HFFc6 (cell line): ENCODE measurements at regions not wholly inside any gene's neighbourhood (a gene's known extent, or its start where the extent isn't known, plus 50 kb on each side); places are given as distances from the start of the nearest gene placed in this dataset.

ENCODE experiments used
- DNase-seq: peaks from one replicate; pipeline ENCODE4 v3.0.0-alpha.2; 2018
- H3K27ac Mint-ChIP-seq: 2 replicates; pipeline ENCODE4 v1.8.0; 2020; ENCODE audit warnings: mild to moderate bottlenecking, mixed read lengths
- H3K27me3 Mint-ChIP-seq: 2 replicates; pipeline ENCODE4 v1.8.0; 2021; ENCODE audit warnings: mild to moderate bottlenecking, moderate library complexity, mixed read lengths; ENCODE audit not compliant: insufficient read depth
- H3K36me3 Mint-ChIP-seq: 2 replicates; pipeline ENCODE4 v1.8.0; 2021; ENCODE audit warnings: low read depth, mixed read lengths
- H3K4me1 Mint-ChIP-seq: 2 replicates; pipeline ENCODE4 v1.8.0; 2020; ENCODE audit warnings: low read depth, mixed read lengths
- H3K4me3 Mint-ChIP-seq: 2 replicates; pipeline ENCODE4 v1.8.0; 2020; ENCODE audit warnings: mild to moderate bottlenecking, moderate library complexity, mixed read lengths
- H3K9me3 Mint-ChIP-seq: 2 replicates; pipeline ENCODE4 v1.8.0; 2020; ENCODE audit warnings: mild to moderate bottlenecking, mixed read lengths
- TF ChIP-seq, protein P1 (sequence below): fragments of 200-600 bp; sonication (generic); IDR thresholded peaks from 2 replicates; pipeline ENCODE4 v1.5.0; 2021; ENCODE audit warnings: antibody characterized with exemption, mild to moderate bottlenecking

DNA sequence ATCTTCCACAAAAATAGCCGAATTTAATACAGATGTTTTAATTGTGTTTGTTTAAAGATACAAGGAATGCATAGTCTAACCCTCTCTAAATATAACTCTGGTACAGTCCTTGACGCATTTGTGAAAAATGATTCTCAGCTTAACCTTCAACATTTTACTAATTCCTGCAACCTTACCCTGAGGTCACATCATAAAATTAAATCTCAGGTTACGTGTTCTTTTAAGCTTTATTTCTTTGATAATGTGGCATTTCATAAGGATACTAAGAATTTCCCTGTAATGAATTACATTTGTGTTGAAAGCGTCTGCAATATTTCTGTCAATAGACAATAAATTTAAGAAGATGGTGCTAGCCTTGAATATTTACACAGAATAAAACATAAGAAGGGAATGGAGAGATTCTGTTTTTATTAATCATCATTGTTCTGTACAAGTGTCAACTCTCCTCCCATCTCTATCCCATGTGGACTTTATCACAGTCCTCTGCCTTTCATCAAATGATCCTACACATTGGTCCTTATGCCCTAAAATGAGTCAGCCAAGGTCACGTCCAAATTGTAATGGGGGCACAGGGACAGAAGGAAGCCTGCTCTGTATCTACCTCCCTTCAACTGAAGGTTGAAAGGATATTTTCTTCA lies 769.3 kb upstream of the FLRT2 start:
- no peaks in the 10 kb centered on the region for H3K36me3 Mint-ChIP-seq
- TF ChIP-seq, protein P1, sequence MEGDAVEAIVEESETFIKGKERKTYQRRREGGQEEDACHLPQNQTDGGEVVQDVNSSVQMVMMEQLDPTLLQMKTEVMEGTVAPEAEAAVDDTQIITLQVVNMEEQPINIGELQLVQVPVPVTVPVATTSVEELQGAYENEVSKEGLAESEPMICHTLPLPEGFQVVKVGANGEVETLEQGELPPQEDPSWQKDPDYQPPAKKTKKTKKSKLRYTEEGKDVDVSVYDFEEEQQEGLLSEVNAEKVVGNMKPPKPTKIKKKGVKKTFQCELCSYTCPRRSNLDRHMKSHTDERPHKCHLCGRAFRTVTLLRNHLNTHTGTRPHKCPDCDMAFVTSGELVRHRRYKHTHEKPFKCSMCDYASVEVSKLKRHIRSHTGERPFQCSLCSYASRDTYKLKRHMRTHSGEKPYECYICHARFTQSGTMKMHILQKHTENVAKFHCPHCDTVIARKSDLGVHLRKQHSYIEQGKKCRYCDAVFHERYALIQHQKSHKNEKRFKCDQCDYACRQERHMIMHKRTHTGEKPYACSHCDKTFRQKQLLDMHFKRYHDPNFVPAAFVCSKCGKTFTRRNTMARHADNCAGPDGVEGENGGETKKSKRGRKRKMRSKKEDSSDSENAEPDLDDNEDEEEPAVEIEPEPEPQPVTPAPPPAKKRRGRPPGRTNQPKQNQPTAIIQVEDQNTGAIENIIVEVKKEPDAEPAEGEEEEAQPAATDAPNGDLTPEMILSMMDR: no peak
- DNase-seq: no peak
- no peak overlapping the region for H3K4me3 Mint-ChIP-seq
- no peaks in the 10 kb centered on the region for H3K27me3 Mint-ChIP-seq
- H3K27ac Mint-ChIP-seq: no peak overlapping the region
- H3K4me1 Mint-ChIP-seq: no peaks in the 10 kb centered on the region
- peaks cover 20% of the 10 kb centered on the region for H3K9me3 Mint-ChIP-seq

DNA sequence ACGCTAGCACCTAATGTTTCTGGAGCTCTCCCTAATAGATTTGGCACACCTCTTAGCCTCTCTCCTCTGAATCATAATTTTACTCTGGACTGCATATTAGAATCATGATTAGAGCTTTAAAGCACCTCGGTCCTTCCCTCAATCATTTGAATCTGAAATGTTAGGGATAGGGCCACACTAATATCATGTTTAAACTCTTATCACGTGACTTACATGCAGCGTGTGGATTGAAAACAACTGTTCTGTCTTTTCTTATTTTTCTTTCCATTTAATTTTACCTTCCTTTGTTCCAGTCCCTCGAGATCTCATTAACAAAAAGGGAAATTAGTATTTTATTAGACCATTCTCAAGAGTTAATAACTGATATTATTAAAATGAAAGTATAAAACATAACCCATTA lies 762.5 kb upstream of the FLRT2 start:
- TF ChIP-seq, protein P1: no peak
- no peaks in the 10 kb centered on the region for H3K27me3 Mint-ChIP-seq
- H3K9me3 Mint-ChIP-seq: peaks cover 25% of the 10 kb centered on the region
- no peak for DNase-seq
- H3K27ac Mint-ChIP-seq: no peak overlapping the region
- no peaks in the 10 kb centered on the region for H3K36me3 Mint-ChIP-seq
- no peak overlapping the region for H3K4me3 Mint-ChIP-seq
- H3K4me1 Mint-ChIP-seq: no peaks in the 10 kb centered on the region

DNA sequence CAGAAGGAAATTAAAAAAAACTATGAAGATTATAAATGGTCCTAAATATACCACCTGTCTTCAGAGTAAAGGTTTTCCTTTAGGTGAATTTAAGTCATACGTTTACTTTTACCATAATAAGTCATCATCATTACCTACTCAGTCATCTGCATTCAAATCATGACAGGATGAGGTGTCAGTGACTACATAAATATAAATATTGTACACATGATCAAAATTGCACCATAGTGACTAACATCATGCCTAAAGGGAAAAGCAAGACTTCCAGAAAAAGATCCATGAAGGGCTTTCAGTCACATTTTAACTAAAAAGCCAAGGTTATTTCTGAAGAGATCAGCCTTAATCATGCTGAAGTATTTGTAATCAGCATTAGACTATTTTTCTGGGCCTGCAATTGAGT lies 759.9 kb upstream of the FLRT2 start:
- no peaks in the 10 kb centered on the region for H3K27me3 Mint-ChIP-seq
- TF ChIP-seq, protein P1: no peak
- H3K4me1 Mint-ChIP-seq: no peaks in the 10 kb centered on the region
- H3K4me3 Mint-ChIP-seq: no peak overlapping the region
- DNase-seq: no peak
- H3K9me3 Mint-ChIP-seq: peaks cover 30% of the 10 kb centered on the region
- no peaks in the 10 kb centered on the region for H3K36me3 Mint-ChIP-seq
- H3K27ac Mint-ChIP-seq: no peak overlapping the region

DNA sequence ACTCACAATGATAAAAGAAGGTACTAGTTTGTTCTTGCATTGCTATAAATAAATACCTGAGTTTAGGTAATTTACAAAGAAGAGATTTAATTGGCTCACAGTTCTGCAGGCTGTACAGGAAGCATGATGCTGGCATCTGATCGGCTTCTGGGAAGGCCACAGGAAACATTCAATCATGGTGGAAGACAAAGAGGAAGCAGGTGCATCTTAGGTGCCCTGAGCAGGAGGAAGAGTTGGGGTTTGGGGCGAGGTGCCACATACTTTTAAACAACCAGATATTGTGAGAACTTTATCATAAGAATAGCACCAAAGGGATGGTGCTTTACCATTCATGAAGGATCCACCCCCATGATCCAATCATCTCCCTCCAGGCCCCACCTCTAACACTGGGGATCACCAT lies 752.6 kb upstream of the FLRT2 start:
- peaks cover 22% of the 10 kb centered on the region for H3K9me3 Mint-ChIP-seq
- no peaks in the 10 kb centered on the region for H3K4me1 Mint-ChIP-seq

DNA sequence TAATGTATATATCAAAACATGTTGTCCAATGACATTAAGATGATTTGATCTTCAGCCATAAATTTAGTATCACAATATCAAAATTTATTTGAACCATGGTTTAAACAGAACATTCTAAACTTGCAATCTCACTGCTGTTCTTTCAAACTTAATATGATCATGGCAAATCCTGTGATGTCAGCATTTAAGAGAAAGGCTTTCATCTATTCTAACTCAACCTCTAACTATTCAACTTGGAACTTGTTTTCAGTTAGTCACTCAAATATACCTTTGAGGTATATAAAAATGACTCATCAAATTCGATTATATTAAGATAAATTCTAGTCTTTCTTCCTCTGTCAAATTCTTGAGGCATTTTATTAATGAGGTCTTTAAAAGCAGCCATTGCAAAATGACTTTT lies 747.0 kb upstream of the FLRT2 start:
- TF ChIP-seq, protein P1: no peak
- Mint-ChIP-seq H3K27me3 (no peaks in the 10 kb centered on the region; the same call in 1 of the 2 replicates), H3K9me3 (peaks cover 18% of the 10 kb centered on the region), H3K4me1 (no peaks in the 10 kb centered on the region), H3K4me3 (no peak overlapping the region), H3K27ac (no peak overlapping the region), H3K36me3 (no peaks in the 10 kb centered on the region)
- DNase-seq: no peak

More for the DNA sequence above, 752.6 kb upstream of the FLRT2 start:
- TF ChIP-seq, protein P1: no peak
- H3K36me3 Mint-ChIP-seq: no peaks in the 10 kb centered on the region
- no peak overlapping the region for H3K27ac Mint-ChIP-seq
- H3K4me3 Mint-ChIP-seq: no peak overlapping the region
- DNase-seq: no peak
- no peaks in the 10 kb centered on the region for H3K27me3 Mint-ChIP-seq
